ENCODE measurements at regions not wholly inside any gene's neighbourhood (a gene's known extent, or its start where the extent isn't known, plus 50 kb on each side); places are given as distances from the start of the nearest gene placed in this dataset.

DNA sequence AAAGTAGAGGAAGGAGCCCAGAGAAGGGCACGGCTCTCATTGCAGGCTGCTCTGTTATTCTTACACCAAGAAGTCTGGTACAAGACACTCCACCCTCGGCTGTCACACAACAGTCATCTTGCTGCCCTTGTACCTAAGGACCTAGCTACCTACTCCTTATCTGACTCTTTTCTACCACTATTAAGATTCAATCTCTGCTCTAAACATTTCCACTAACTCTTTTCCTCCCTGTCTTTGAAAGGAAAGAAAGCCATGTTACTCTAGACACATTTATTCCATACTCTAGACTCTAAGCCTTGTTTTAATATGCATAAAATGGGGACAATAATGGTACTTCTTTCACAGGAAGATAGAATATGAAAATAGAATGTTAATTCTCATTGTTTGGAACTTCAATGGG, 73.3 kb upstream of the C3orf49 start:
- ChIA-PET POLR2A (no interaction called here), CTCF (ENCODE audit: low intra/inter-chr PET ratio, low total read pairs) (no interaction called here)
- Histone ChIP-seq H3K9ac (ENCODE audit: insufficient read depth, low read depth, low read length) (no peak overlapping the region), H2AFZ (ENCODE audit: low read length) (no peak overlapping the region), H3K27me3 (ENCODE audit: control insufficient read depth in 1 of 2, insufficient read depth in 2 of 2, low read length in 2 of 2) (no peaks in the 10 kb centered on the region), H4K20me1 (ENCODE audit: insufficient read depth, low read length) (no peaks in the 10 kb centered on the region), H3K9me3 (ENCODE audit: low read length) (no peaks in the 10 kb centered on the region), H3K36me3 (replicated peaks in 1 of 2; ENCODE audit: control insufficient read depth in 1 of 2, insufficient read depth in 2 of 2, low read length in 2 of 2) (no peaks in the 10 kb centered on the region), H3K4me1 (ENCODE audit: insufficient read depth, low read length) (no peaks in the 10 kb centered on the region), H3K27ac (ENCODE audit: extremely low read length, insufficient read depth, low read length) (no peak overlapping the region), H3K4me2 (ENCODE audit: low read depth, low read length) (no peak overlapping the region), H3K4me3 (replicated peaks in 1 of 3; ENCODE audit: insufficient read depth in 1 of 3, low read depth in 2 of 3, low read length in 3 of 3) (no peak overlapping the region), H3K79me2 (ENCODE audit: insufficient read depth, low read length) (no peaks in the 10 kb centered on the region)
- TF ChIP-seq HNRNPL (IDR thresholded peaks at IDR 0.05; ENCODE audit: low read depth, low read length) (no peak), ZNF674 (CRISPR knock-in tag; IDR thresholded peaks at IDR 0.05; ENCODE audit: low read depth) (no peak), ZNF749 (CRISPR knock-in tag; IDR thresholded peaks at IDR 0.05; ENCODE audit: borderline replicate concordance) (no peak), ZNF768 (CRISPR knock-in tag; IDR thresholded peaks at IDR 0.05) (no peak), HNF4G (IDR thresholded peaks at IDR 0.05; ENCODE audit: borderline replicate concordance, low read depth, low read length) (no peak), HNF4G (CRISPR knock-in tag; IDR thresholded peaks at IDR 0.05; ENCODE audit: borderline replicate concordance, low read depth) (no peak), CEBPB (IDR thresholded peaks at IDR 0.05; ENCODE audit: borderline replicate concordance, low read depth, low read length) (no peak), ZSCAN22 (CRISPR knock-in tag; IDR thresholded peaks at IDR 0.05) (no peak), CCAR2 (optimal IDR thresholded peaks at IDR 0.05; ENCODE audit: low read depth, low read length) (no peak), NAIF1 (CRISPR knock-in tag; IDR thresholded peaks at IDR 0.05; ENCODE audit: borderline replicate concordance) (no peak)
- TF ChIP-seq, protein P1, sequence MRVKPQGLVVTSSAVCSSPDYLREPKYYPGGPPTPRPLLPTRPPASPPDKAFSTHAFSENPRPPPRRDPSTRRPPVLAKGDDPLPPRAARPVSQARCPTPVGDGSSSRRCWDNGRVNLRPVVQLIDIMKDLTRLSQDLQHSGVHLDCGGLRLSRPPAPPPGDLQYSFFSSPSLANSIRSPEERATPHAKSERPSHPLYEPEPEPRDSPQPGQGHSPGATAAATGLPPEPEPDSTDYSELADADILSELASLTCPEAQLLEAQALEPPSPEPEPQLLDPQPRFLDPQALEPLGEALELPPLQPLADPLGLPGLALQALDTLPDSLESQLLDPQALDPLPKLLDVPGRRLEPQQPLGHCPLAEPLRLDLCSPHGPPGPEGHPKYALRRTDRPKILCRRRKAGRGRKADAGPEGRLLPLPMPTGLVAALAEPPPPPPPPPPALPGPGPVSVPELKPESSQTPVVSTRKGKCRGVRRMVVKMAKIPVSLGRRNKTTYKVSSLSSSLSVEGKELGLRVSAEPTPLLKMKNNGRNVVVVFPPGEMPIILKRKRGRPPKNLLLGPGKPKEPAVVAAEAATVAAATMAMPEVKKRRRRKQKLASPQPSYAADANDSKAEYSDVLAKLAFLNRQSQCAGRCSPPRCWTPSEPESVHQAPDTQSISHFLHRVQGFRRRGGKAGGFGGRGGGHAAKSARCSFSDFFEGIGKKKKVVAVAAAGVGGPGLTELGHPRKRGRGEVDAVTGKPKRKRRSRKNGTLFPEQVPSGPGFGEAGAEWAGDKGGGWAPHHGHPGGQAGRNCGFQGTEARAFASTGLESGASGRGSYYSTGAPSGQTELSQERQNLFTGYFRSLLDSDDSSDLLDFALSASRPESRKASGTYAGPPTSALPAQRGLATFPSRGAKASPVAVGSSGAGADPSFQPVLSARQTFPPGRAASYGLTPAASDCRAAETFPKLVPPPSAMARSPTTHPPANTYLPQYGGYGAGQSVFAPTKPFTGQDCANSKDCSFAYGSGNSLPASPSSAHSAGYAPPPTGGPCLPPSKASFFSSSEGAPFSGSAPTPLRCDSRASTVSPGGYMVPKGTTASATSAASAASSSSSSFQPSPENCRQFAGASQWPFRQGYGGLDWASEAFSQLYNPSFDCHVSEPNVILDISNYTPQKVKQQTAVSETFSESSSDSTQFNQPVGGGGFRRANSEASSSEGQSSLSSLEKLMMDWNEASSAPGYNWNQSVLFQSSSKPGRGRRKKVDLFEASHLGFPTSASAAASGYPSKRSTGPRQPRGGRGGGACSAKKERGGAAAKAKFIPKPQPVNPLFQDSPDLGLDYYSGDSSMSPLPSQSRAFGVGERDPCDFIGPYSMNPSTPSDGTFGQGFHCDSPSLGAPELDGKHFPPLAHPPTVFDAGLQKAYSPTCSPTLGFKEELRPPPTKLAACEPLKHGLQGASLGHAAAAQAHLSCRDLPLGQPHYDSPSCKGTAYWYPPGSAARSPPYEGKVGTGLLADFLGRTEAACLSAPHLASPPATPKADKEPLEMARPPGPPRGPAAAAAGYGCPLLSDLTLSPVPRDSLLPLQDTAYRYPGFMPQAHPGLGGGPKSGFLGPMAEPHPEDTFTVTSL (CRISPR knock-in tag; IDR thresholded peaks at IDR 0.05; ENCODE audit: borderline replicate concordance), result no peak
- TF ChIP-seq, protein P2, sequence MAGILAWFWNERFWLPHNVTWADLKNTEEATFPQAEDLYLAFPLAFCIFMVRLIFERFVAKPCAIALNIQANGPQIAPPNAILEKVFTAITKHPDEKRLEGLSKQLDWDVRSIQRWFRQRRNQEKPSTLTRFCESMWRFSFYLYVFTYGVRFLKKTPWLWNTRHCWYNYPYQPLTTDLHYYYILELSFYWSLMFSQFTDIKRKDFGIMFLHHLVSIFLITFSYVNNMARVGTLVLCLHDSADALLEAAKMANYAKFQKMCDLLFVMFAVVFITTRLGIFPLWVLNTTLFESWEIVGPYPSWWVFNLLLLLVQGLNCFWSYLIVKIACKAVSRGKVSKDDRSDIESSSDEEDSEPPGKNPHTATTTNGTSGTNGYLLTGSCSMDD (CRISPR knock-in tag; IDR thresholded peaks at IDR 0.05), result no peak
- 0% methylated on average over 2 of the region's 2 CpGs for WGBS (ENCODE audit: low lambda C conversion rate)
- in situ Hi-C loops (cut with HindIII; ENCODE audit: extremely low pct_ligation_motif_present, low pct_unique_long_range_greater_than_20kb) (no loop called here), intact Hi-C loops (cut with micrococcal nuclease; ENCODE audit: unreplicated experiment) (no loop called here)
- FAIRE-seq (no peak), ATAC-seq (no peak), DNase-seq (ENCODE audit: low spot score) (no peak)
- no TSS peak for BruUV-seq (replicated peaks)

All from HepG2 (cell line).